ENCODE measurements at regions not wholly inside any gene's neighbourhood (a gene's known extent, or its start where the extent isn't known, plus 50 kb on each side); places are given as distances from the start of the nearest gene placed in this dataset.

GRCh38 chr2:192377173-192377572, 182.4 kb upstream of the TMEFF2 start (continued):
- TF ChIP-seq PREB (CRISPR knock-in tag; IDR thresholded peaks at IDR 0.05; ENCODE audit: borderline replicate concordance) (no peak), ZBTB43 (CRISPR knock-in tag; IDR thresholded peaks at IDR 0.05) (no peak), ESRRA (CRISPR knock-in tag; IDR thresholded peaks at IDR 0.05; ENCODE audit: borderline replicate concordance) (no peak), NR1H2 (CRISPR knock-in tag; IDR thresholded peaks at IDR 0.05) (no peak)

GRCh38 chr2:192373754-192374153, 179.0 kb upstream of the TMEFF2 start:
- TF ChIP-seq ZNF425 (CRISPR knock-in tag; conservative IDR thresholded peaks at IDR 0.05) (no peak), FOXP4 (CRISPR knock-in tag; IDR thresholded peaks at IDR 0.05) (no peak), ZNF512 (CRISPR knock-in tag; IDR thresholded peaks at IDR 0.05; ENCODE audit: borderline replicate concordance) (no peak), ELF4 (CRISPR knock-in tag; IDR thresholded peaks at IDR 0.05; ENCODE audit: low read depth) (no peak), ATF2 (CRISPR knock-in tag; IDR thresholded peaks at IDR 0.05; ENCODE audit: borderline replicate concordance, low read depth) (no peak), JAZF1 (CRISPR knock-in tag; IDR thresholded peaks at IDR 0.05) (no peak), ERG (CRISPR knock-in tag; IDR thresholded peaks at IDR 0.05) (no peak), ZMAT4 (CRISPR knock-in tag; IDR thresholded peaks at IDR 0.05) (no peak)
- no peak overlapping the region for H3K4me3 Mint-ChIP-seq
- ChIA-PET POLR2A (no interaction called here), CTCF (interaction anchor here (1.0 kb wide), 1 partner anchor 376 kb away, joined by 3 read pairs; no protein-coding TSS in a partner anchor)
- no peaks in the 10 kb centered on the region for H3K27me3 Mint-ChIP-seq (ENCODE audit: low read depth)
- ATAC-seq (no peak), DNase-seq (ENCODE audit: low spot score) (no peak)
- H3K27ac Mint-ChIP-seq, result no peak overlapping the region
- no peaks in the 10 kb centered on the region for H3K36me3 Mint-ChIP-seq
- H3K9me3 Mint-ChIP-seq, result no peaks in the 10 kb centered on the region
- no peaks in the 10 kb centered on the region for H3K4me1 Mint-ChIP-seq

Measured in WTC11 (cell line).